ENCODE measurements at regions not wholly inside any gene's neighbourhood (a gene's known extent, or its start where the extent isn't known, plus 50 kb on each side); places are given as distances from the start of the nearest gene placed in this dataset.
A peak's percentile ranks its signal among the peaks of the same experiment; 100 is the strongest.

DNA sequence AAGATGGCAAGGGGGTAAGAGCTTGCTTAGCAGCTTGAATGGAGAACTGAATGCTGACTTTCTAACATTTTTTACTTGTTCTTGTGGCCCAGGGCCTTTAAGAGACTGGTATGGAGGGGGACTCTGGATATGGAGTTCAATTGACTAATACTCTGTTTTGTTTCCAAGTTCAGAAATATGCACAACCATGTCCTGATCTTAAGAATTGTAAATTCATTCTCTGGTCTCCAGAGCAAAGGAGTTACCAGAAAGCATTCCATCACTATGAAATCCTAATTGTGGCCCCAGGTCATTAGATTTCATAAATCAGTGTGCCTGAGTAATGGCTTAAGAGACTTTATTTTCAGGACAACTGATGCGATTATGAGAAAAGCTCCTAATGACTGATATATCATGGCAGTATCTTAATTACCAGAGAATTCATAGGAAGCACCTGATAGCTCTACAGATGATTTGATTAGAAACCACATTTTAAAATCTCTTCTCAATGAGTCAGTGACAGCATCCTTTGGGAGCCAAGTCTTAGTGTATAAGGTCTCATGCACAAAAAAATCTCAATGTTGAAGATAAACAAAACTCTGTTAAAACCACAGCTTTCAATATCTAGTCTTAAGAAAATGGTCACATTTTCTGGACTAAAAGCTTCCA is 613.6 kb upstream of the KLF4 start:
- DNase-seq (ENCODE audit: low spot score): no peak

DNA sequence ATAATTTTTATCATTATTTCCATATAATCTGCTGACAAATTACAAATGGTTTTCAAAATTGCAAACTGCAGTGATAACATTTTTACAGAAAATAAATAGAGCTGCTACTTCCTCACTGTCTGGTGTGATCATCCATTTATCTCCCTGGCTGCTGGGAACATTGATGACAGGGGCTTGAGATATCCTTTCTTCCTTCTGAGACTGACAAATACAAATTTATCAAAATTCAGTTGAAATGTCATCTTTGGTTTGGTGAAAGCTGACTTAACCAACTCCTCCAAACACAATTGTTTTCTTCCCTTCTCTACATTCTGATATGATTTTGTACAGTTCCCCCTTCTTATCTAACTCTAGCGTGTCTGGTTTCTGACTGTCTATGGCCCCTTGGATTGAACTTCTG is 611.8 kb upstream of the KLF4 start:
- no peak for DNase-seq (ENCODE audit: low spot score)

DNA sequence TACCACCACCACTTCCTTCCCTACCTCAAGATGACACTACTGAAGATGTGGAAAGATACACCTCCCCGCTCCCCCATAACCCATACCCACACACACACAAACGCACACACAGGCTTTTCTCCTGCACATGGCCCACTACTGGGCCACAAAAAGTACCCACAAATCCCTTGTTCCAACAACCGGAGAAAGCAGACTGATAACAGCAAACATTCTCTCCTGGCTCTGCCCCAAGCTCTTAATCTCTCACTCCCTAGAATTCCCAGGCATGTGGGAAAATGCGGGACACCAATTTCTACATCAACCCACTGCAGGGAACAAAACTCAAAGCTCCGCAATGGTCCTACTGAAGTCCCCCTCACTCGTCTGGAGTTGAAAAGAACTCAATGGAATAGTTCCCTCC is 611.0 kb upstream of the KLF4 start:
- no peak for DNase-seq (ENCODE audit: low spot score)

DNA sequence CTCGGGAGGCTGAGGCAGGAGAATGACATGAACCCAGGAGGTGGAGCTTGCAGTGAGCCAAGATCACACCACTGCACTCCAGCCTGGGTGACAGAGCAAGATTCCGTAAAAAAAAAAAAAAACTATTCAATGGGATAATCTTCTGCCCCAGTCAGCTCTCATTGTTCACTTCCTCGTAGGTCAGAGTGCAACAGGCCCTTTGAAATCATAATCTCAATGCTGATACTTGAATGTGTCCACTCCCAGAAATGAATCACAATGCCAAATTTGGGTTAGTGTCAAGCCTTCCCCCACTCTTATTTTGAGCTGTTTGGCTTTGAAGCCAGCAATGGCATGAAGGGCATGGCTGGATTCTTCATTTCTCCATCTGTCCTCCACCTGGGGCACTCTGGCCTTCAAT is 610.3 kb upstream of the KLF4 start:
- DNase-seq (ENCODE audit: low spot score): no peak

DNA sequence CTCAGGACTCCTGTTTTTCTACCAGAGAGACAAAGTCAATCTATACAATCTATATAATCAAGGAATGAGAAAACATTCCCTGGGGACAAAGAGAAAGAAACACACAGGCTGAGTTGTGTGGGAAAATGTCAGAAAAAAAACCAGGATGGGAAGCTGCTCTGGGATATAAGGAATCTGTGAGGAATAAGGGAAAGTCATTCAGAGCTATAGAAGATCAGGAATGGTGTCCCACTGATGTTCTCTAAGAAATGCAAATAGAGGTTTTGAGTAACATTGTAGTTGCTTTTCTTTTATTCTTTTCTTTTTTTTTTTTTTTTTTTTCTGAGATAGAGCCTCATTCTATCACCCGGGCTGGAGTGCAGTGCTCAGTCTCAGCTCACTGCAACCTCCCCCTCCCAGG is 605.9 kb upstream of the KLF4 start:
- DNase-seq (ENCODE audit: low spot score): no peak

DNA sequence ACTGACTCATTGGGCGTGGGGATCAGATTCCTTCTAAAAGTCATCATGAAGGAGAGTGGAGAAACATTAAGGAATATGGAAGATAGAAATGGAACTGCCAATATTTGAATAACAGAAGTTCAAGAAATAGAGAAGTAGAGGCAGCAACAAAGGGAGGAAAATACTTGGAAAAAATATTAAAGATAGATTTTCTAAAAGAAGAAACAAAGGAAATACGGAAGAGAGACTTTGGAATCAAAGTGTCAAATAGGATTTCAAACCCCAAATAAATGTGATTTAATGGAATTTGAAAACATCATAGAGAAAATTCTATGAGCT is 605.1 kb upstream of the KLF4 start:
- DNase-seq (ENCODE audit: low spot score): no peak

DNA sequence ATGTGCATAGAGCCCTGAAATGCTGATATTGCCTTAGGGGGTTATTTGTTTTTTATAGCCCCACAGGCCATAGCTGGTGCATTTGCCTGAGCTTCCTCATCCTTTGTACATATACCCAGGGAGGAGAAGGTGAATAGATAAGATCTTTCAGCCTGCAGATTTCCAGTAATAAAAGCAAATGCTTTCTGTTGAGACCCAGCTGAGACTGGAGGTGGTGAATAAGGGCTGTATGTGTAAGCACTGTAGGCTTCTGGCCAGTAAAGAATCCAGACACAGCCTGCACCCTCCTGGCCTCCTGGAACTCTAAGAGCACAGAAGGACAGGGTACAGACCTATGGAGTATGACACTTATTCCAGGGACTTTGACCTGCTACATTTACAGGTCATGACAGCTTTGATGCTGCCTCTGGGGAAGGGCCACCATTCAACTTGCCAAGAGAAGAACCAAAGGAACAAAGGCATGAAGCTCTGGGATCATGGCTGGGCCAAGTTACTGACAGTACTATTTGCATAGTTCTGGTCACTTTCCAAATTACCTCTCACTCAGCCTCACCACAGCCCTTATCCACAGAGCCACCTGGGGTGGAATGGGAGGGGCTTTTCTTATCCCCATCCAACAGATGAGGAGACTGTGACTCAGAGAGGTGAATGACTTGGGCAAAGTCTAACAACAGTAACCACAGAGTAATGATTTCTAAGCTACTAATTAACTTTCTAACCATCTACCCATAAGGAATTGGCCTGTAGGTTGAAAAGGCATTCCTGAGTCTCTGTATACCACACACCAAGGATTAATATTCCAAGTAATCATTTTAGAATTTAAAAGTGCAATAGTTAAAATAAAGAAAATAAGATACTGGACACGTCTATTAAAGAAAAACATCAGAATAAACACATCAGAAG is 604.5 kb upstream of the KLF4 start:
- no peak for DNase-seq (ENCODE audit: low spot score)

DNA sequence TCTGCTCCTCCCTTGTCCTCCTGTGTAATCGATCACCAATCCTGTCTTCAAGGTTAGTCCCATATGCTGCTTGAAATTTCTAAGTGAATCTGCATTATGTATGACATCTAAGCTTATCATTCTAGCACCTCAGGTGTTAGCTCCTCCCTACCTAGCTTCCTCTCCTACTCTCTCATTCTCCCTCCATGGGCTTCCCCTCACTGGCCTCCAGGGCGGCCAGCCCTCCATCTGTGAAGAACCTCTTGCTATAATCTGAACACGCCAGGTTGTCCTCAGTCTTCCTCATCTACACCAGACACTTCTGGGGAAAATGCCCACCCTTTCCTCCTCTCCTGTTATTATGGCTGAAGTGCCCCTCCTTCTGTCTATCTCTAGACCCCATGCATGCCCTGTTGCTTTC is 599.3 kb upstream of the KLF4 start:
- DNase-seq (ENCODE audit: low spot score): no peak

DNA sequence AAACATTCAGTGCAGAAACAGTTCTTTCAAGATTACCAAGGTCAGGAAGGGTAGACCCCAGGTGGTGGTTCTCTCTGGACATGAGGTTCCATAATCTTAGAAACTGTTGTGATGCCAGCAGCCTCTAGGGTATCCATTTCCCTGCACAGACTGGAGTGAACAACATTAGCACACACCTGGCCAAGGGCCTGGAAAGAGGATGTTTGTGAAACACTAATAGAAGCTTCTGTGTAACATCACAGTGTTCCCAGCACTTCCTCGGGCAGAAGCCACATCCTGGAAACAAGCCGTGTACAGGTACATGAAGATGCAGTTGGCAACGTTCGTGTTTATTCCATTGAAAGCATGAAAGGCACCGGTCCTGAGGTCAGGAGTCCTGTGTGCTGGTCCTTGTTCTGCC is 598.2 kb upstream of the KLF4 start:
- DNase-seq (ENCODE audit: low spot score): no peak

DNA sequence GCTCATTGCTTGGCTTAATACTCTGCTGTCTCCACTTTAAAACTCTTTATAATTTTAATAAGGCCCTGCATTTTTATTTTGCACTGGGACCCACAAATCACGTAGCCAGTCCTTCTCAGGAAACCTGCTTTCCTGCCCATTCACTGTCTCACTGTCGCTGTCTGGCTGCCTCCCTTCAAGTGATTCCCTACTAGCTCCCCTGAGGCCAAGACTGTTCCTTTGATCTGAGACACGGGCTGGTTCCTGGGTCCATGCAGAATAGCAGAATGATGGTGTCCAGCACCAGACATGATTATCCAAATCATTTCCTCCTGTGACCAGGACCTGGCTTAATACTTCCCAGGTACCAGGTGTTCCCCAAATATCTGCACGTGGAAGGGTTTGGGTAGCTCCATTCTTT is 597.1 kb upstream of the KLF4 start:
- no peak for DNase-seq (ENCODE audit: low spot score)

DNA sequence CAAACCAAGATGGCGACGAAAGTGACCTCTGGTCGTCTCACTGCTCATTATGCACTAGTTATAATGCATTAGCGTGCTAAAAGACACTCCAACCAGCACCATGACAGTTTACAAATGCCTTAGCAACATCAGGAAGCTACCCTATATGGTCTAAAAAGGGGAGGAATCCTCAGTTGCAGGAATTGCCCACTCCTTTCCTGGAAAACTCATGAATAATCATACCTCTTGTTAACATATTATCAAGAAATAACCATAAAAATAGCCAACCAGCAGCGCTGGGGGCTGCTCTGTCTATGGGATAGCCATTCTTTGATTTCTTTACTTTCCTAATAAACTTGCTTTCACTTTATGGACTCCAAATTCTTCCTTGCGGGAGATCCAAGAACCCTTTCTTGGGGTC is 595.7 kb upstream of the KLF4 start:
- DNase-seq (ENCODE audit: low spot score): no peak

DNA sequence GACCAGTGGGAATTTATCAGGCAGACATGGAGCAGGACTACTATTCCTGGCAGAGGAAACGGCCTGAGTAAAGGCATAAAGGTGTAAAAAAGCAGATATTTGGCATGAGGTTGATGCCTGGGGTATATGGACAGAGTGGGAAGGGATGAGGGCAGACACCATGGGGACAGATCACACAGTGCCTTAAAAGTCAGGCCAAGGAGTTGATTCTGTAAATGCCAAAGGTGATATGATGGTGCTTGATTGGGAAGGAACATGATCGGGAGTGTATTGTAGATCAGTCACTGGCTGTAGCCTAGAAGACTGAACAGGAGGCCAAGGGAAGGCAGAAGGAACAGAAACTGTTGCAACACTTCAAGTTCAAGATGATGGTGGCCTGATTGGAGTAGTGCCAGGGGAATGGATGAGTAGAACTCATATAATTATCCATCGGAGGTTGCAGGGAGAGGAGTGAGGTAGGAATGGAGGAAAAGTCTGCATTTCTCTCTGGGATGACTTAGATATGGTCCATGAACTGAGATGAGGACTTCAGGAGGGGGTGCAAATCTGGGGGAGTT is 594.3 kb upstream of the KLF4 start:
- DNase-seq (ENCODE audit: low spot score): peak; percentile 57

DNA sequence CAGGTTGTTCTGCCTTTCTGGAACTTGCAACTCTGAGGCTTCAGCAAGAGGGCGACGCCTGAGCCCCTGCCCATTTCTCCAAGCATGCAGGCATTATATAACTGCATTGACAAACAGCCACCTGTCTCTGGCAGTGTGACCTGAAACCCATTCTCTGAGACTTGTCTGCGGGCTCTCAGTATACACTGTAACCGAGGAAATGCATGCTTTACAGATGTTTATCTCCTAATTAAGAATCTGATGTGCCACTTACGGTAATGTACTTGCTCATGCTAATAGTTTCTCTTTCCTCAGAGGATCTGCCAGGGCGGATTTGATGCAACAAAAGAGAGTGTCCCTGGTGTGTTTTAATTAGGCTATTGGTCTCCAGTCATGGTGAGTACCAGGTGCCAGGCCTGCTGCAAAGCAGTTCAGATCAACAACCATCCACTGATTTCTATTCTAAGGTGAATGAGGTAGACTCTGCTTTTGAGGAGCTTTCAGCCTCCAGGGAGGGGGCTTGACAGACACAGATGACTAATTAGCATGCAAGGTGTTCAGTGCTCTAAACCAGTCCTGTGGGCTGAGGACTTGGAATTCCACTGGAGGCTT is 593.7 kb upstream of the KLF4 start:
- no peak for DNase-seq (ENCODE audit: low spot score)

DNA sequence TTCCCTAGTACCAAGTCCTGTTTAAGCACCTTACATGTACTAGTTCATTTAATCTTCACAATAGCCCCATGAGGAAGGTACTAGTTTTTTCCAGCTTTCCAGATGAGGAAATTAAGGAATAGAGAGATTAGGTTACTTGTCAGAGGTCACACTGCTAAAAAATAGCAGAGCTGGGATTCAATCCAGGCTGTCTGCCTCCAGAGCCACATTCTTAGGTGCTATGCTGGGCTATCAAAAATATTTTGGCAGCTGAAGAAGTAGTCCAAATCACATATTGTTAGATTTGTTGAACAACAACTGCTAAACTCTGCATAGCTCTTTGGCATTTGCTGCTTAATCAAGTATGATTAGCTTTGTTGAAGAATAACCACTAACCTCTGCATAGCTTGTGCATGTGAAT is 591.5 kb upstream of the KLF4 start:
- DNase-seq (ENCODE audit: low spot score): no peak

DNA sequence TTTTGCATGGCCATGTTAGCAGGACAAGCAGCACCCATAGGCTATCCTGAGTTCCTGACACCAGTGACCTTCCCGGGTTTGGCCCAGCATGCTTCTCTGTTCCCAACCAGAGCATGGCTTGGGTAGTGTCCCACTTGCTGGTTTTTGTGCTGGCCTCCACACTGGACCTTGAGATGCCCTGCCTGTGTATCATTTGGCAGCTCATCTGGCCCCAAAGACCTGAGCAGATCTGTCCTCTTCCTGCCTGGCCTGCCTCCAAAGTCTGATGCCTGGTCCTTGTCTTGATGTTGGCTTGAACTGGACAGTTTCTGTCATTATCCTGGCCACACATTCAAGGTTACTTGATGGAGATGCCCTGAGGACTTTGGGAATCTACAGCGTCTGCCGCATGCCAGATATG is 590.7 kb upstream of the KLF4 start:
- DNase-seq (ENCODE audit: low spot score): no peak

DNA sequence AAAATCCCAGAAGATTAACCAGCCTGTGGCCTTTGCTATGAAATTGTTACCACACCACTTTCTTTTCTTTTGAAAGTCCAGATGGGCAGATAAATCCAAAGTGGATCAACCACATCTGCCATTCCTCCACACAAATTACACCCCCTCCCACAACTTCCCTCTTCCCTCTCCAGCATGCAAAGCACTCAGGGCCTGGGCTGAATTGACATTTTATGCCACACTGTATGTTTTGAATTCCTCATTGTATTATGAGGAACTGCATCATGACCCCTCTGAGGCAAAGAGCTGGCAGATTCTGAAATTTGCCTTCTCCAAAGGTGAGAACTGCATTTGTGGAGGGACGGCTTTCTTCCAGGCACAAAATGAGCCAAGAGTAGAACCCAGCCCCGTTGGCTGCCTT is 589.2 kb upstream of the KLF4 start:
- no peak for DNase-seq (ENCODE audit: low spot score)

DNA sequence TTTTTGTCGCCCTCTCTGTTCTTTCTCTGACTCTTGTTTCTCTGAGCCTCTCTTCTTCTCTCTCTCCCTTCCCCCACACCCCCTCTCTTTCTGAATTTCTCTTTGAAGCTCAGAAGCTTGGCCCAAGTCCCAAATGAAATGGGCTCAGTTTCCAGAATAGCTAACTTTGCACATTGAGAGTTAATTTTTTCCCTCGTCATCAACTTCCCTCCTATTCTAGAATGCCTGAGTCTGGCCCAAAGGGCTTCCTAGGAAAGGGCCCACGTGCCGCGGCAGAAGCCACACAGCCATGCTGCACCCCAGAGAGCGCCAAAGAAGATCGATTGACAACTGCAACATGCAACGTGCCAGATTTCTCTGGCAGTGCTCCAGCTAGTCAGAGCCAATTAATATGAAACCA is 588.8 kb upstream of the KLF4 start:
- no peak for DNase-seq (ENCODE audit: low spot score)

DNA sequence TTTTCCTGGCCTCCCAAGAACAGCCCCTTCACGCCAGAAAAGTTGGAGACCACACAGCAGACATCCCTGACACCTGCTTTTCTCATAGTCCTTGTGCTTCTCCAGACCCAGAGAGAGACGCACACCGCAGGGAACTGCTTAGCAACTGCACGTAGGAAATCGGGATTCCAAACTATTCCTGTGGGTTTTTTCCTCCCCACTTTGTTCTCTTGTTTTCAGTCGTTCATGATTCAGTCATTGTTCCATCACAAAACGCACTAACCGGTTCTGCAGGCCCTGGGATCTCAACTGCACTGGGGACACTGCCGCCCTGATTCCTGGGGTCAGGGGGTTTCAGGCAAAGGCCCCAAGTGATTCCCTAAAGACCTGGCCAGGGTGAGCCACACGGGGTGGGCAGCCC is 588.0 kb upstream of the KLF4 start:
- DNase-seq (ENCODE audit: low spot score): no peak

DNA sequence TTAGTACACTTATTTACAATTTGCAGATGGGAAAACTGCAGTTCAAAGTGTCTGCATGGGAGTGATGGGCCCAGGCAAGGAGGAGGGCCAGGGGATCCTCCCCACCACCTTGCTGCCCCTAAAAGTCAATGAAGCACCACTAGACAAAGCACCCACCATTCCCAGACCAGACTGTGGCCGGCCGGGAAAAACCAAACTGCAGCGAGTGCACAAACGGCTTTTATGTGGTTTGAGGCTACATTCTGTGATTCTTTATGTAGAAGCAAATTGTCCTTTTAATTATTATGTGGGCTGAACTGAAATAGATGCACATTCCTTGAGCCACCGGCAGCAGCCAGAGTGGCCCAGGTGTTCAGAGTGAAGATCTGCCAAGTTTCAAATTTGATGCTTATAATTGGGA is 585.3 kb upstream of the KLF4 start:
- DNase-seq (ENCODE audit: low spot score): no peak

DNA sequence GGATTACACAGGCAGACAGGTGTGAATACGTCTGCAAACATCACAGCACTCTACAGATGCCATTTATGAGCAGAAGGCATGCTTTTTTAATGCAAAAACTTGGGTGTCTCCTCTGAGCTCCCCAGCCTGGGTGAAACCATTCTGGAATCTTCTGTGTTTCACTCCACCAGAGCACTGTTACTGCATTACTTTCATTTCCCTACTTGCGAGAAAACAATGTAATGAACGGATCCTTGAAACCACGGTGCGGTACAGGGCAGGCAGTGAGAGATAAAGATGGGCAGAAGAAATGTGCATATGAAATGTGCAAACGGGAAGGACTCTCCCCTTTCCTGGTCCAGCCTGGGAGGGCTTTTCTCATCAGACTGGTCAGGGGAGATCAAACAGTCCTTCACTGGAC is 584.3 kb upstream of the KLF4 start:
- DNase-seq (ENCODE audit: low spot score): peak; percentile 16

DNA sequence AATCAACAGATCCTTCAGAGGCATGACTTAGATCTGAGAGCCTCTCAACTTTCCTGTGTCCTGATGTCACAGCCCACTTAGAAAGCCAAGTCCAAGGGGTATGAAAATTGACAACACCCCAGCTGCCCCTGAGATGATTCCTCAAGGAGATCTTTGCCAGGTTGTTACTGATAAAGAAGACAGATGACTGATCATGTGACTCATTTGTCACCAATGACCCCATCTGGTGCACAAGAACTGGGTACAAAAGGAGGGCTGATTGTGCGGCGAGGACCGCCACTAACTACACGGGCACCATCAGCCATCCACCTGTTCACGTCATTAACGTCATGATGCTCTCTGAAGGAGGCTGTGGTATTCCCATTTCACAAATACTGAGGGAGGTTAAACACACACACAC is 583.2 kb upstream of the KLF4 start:
- no peak for DNase-seq (ENCODE audit: low spot score)

DNA sequence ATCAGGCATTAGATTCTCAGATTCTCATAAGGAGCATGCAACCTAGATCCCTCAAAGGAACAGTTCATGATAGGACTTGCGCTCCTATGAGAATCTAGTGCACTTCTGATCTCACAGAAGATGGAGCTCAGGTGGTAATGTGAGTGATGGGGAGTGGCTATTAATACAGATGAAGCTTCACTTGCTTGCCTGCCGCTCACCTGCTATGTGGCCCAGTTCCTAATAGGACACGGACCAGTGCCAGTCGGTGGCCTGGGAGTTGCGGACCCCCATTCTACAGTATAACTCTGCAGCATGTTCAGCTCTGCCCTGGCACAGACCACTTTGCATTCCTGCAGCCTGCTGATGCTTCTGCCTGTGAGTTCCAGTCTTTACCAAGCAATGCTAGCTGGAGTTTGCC is 581.3 kb upstream of the KLF4 start:
- no peak for DNase-seq (ENCODE audit: low spot score)

DNA sequence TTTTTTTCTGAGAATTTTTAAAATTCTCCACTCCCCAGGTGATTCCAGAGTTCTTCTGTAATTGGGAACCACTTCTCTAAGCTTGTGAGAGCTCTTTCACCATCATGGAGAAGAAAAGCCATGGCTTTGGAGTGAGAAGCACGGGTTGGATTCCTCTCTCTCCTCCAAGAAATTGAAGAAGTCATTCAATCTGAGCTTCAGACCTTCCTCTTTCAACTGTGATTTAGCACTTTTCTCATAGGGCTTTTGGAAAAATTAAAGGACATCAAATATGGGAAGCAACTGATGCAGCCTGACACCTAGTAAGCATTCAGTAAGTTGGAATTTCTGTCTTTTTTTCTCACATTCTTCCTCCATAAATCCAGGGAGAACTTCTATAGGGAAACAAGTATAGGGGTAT is 580.4 kb upstream of the KLF4 start:
- DNase-seq (ENCODE audit: low spot score): no peak
